Natural killer cell treated with Interleukin-12 subunit alpha and Interleukin-12 subunit beta and Interleukin-15 and Interleukin-18, amount 100 ng/mL, for 72 hours (primary cell): ENCODE measurements at regions not wholly inside any gene's neighbourhood (a gene's known extent, or its start where the extent isn't known, plus 50 kb on each side); places are given as distances from the start of the nearest gene placed in this dataset.
A peak's percentile ranks its signal among the peaks of the same experiment; 100 is the strongest.
"Not testable (repeated sequence)": the region's sequence is repeated elsewhere in the genome, so short reads cannot be mapped to it uniquely, and the experiment has no call there.

Experiments used
- ATAC-seq, 2 donors: fragments of 150-1000 bp; cut with Tn5 transposase in 1 of 2; sonication (Bioruptor Pico), chemical (Tn5 transposase) in 1 of 2; 2 replicates each; pipeline ENCODE4 v1.10.0; 2021
- DNase-seq: peaks from one replicate; pipeline ENCODE4 v3.0.0; 2022; ENCODE audit warnings: low spot score
- H3K27ac Mint-ChIP-seq, 2 donors: 1 replicate in 1 of 2; 2 replicates in 1 of 2; pipeline ENCODE4 v1.8.0; 2022; ENCODE audit warnings: mixed read lengths in 2 of 2, mild to moderate bottlenecking in 1 of 2, moderate library complexity in 1 of 2
- H3K27me3 Mint-ChIP-seq, 2 donors: 1 replicate in 1 of 2; 2 replicates in 1 of 2; pipeline ENCODE4 v1.8.0; 2022; ENCODE audit warnings: mixed read lengths in 2 of 2
- H3K36me3 Mint-ChIP-seq: one replicate; pipeline ENCODE4 v1.8.0; 2022; ENCODE audit warnings: mixed read lengths
- H3K4me1 Mint-ChIP-seq, 2 donors: 1 replicate in 1 of 2; 2 replicates in 1 of 2; pipeline ENCODE4 v1.8.0; 2022; ENCODE audit warnings: low read depth in 2 of 2, mixed read lengths in 2 of 2, mild to moderate bottlenecking in 1 of 2
- H3K4me3 Mint-ChIP-seq: one replicate; pipeline ENCODE4 v1.8.0; 2022; ENCODE audit warnings: mixed read lengths
- H3K9me3 Mint-ChIP-seq: 2 replicates; pipeline ENCODE4 v1.8.0; 2022; ENCODE audit warnings: mixed read lengths

GRCh38 chr5:63029891-63030290, 451.3 kb downstream of the LRRC70 start:
- Mint-ChIP-seq H3K4me1 (peaks cover 0 to 4% of the 10 kb centered on the region in 2 donors), H3K9me3 (peaks cover 24% of the 10 kb centered on the region), H3K4me3 (no peak overlapping the region), H3K27ac (no peak overlapping the region), H3K27me3 (no peaks in the 10 kb centered on the region), H3K36me3 (peaks cover 15% of the 10 kb centered on the region)
- DNase-seq: no peak
- no peak for ATAC-seq

- Mint-ChIP-seq H3K27me3 (no peaks in the 10 kb centered on the region), H3K4me3 (peak overlapping the region; percentile 38), H3K36me3 (peaks cover 6% of the 10 kb centered on the region), H3K4me1 (peaks cover 0 to 4% of the 10 kb centered on the region in 2 donors), H3K9me3 (peaks cover 11% of the 10 kb centered on the region), H3K27ac (no peak overlapping the region)
- no peak for ATAC-seq
- no peak for DNase-seq
These were observed 447.1 kb downstream of the LRRC70 start for GRCh38 chr5:63025679-63026078.

- peaks cover 0 to 4% of the 10 kb centered on the region in 2 donors for H3K4me1 Mint-ChIP-seq
- ATAC-seq: no peak
- no peaks in the 10 kb centered on the region for H3K27me3 Mint-ChIP-seq
- H3K9me3 Mint-ChIP-seq: peaks cover 6% of the 10 kb centered on the region
- no peak overlapping the region for H3K27ac Mint-ChIP-seq
- no peak overlapping the region for H3K4me3 Mint-ChIP-seq
- no peak for DNase-seq
- peaks cover 6% of the 10 kb centered on the region for H3K36me3 Mint-ChIP-seq
These were observed 443.8 kb downstream of the LRRC70 start for GRCh38 chr5:63022403-63022802.

- H3K4me3 Mint-ChIP-seq: no peak overlapping the region
- H3K27me3 Mint-ChIP-seq: no peaks in the 10 kb centered on the region
- peaks cover 26% of the 10 kb centered on the region for H3K9me3 Mint-ChIP-seq
- H3K4me1 Mint-ChIP-seq: no peaks in the 10 kb centered on the region
- peaks cover 11% of the 10 kb centered on the region for H3K36me3 Mint-ChIP-seq
- H3K27ac Mint-ChIP-seq: no peak overlapping the region
- DNase-seq: no peak
- ATAC-seq: no peak
These were observed 432.5 kb downstream of the LRRC70 start for GRCh38 chr5:63011158-63011557.

GRCh38 chr5:63008195-63008594, 429.6 kb downstream of the LRRC70 start:
- peaks cover 31% of the 10 kb centered on the region for H3K9me3 Mint-ChIP-seq
- no peak for ATAC-seq
- DNase-seq: no peak
- H3K4me3 Mint-ChIP-seq: no peak overlapping the region
- no peaks in the 10 kb centered on the region for H3K4me1 Mint-ChIP-seq
- H3K27ac Mint-ChIP-seq: no peak overlapping the region
- H3K27me3 Mint-ChIP-seq: no peaks in the 10 kb centered on the region
- H3K36me3 Mint-ChIP-seq: peaks cover 11% of the 10 kb centered on the region

GRCh38 chr5:62994842-62995241, 416.2 kb downstream of the LRRC70 start:
- not testable (repeated sequence) for ATAC-seq, H3K27ac Mint-ChIP-seq, H3K36me3 Mint-ChIP-seq, H3K27me3 Mint-ChIP-seq, DNase-seq, H3K4me3 Mint-ChIP-seq, H3K4me1 Mint-ChIP-seq
- H3K9me3 Mint-ChIP-seq: peaks cover 22% of the 10 kb centered on the region

- Mint-ChIP-seq H3K4me1 (no peaks in the 10 kb centered on the region), H3K4me3 (no peak overlapping the region), H3K36me3 (no peaks in the 10 kb centered on the region), H3K27ac (no peak overlapping the region), H3K9me3 (peaks cover 18% of the 10 kb centered on the region), H3K27me3 (no peaks in the 10 kb centered on the region)
- ATAC-seq: no peak
- DNase-seq: no peak
These were observed 407.1 kb downstream of the LRRC70 start for GRCh38 chr5:62985749-62986148.

GRCh38 chr5:62982348-62982747, 403.7 kb downstream of the LRRC70 start:
- peaks cover 8% of the 10 kb centered on the region for H3K9me3 Mint-ChIP-seq
- H3K27ac Mint-ChIP-seq: no peak overlapping the region
- no peak overlapping the region for H3K4me3 Mint-ChIP-seq
- no peaks in the 10 kb centered on the region for H3K27me3 Mint-ChIP-seq
- no peaks in the 10 kb centered on the region for H3K36me3 Mint-ChIP-seq
- DNase-seq: no peak
- no peaks in the 10 kb centered on the region for H3K4me1 Mint-ChIP-seq
- ATAC-seq: no peak

- Mint-ChIP-seq H3K27ac (no peak overlapping the region), H3K4me3 (no peak overlapping the region), H3K4me1 (no peaks in the 10 kb centered on the region), H3K27me3 (no peaks in the 10 kb centered on the region), H3K36me3 (no peaks in the 10 kb centered on the region), H3K9me3 (peaks cover 2% of the 10 kb centered on the region)
- DNase-seq (no peak), ATAC-seq (no peak)
These were observed 402.3 kb downstream of the LRRC70 start for GRCh38 chr5:62980884-62981283.

- no peak for DNase-seq
- peaks cover 3% of the 10 kb centered on the region for H3K9me3 Mint-ChIP-seq
- H3K27ac Mint-ChIP-seq: no peak overlapping the region
These were observed 400.9 kb downstream of the LRRC70 start for GRCh38 chr5:62979472-62979871.

GRCh38 chr5:62977661-62978060, 399.0 kb downstream of the LRRC70 start:
- Mint-ChIP-seq H3K27ac (no peak overlapping the region), H3K4me1 (no peaks in the 10 kb centered on the region), H3K9me3 (peaks cover 3% of the 10 kb centered on the region), H3K27me3 (no peaks in the 10 kb centered on the region), H3K4me3 (no peak overlapping the region), H3K36me3 (no peaks in the 10 kb centered on the region)
- DNase-seq: no peak
- ATAC-seq: no peak

More at GRCh38 chr5:62979472-62979871, 400.9 kb downstream of the LRRC70 start:
- no peaks in the 10 kb centered on the region for H3K27me3 Mint-ChIP-seq
- ATAC-seq: no peak
- H3K4me1 Mint-ChIP-seq: no peaks in the 10 kb centered on the region
- H3K36me3 Mint-ChIP-seq: no peaks in the 10 kb centered on the region
- no peak overlapping the region for H3K4me3 Mint-ChIP-seq

- Mint-ChIP-seq H3K27me3 (no peaks in the 10 kb centered on the region), H3K4me3 (no peak overlapping the region), H3K9me3 (peaks cover 13% of the 10 kb centered on the region), H3K36me3 (no peaks in the 10 kb centered on the region), H3K4me1 (no peaks in the 10 kb centered on the region), H3K27ac (no peak overlapping the region)
- DNase-seq (no peak), ATAC-seq (no peak)
These were observed 396.0 kb downstream of the LRRC70 start for GRCh38 chr5:62974623-62975022.

- H3K27me3 Mint-ChIP-seq: no peaks in the 10 kb centered on the region
- H3K4me3 Mint-ChIP-seq: no peak overlapping the region
- peaks cover 28% of the 10 kb centered on the region for H3K9me3 Mint-ChIP-seq
- H3K4me1 Mint-ChIP-seq: no peaks in the 10 kb centered on the region
- H3K36me3 Mint-ChIP-seq: no peaks in the 10 kb centered on the region
- no peak for ATAC-seq
- no peak for DNase-seq
- H3K27ac Mint-ChIP-seq: no peak overlapping the region
These were observed 390.9 kb downstream of the LRRC70 start for GRCh38 chr5:62969409-62970120.

- Mint-ChIP-seq H3K27me3 (no peaks in the 10 kb centered on the region), H3K4me3 (no peak overlapping the region), H3K9me3 (peaks cover 37% of the 10 kb centered on the region), H3K4me1 (no peaks in the 10 kb centered on the region), H3K36me3 (peaks cover 4% of the 10 kb centered on the region), H3K27ac (no peak overlapping the region)
- DNase-seq (no peak), ATAC-seq (no peak)
These were observed 385.8 kb downstream of the LRRC70 start for GRCh38 chr5:62964428-62964827.

- Mint-ChIP-seq H3K36me3 (peaks cover 4% of the 10 kb centered on the region), H3K9me3 (peaks cover 28% of the 10 kb centered on the region), H3K27me3 (no peaks in the 10 kb centered on the region), H3K27ac (no peak overlapping the region), H3K4me3 (no peak overlapping the region), H3K4me1 (no peaks in the 10 kb centered on the region)
- no peak for DNase-seq
- ATAC-seq: no peak
These were observed 382.2 kb downstream of the LRRC70 start for GRCh38 chr5:62960781-62961180.
